HCT116 (cell line): ENCODE measurements at regions not wholly inside any gene's neighbourhood (a gene's known extent, or its start where the extent isn't known, plus 50 kb on each side); places are given as distances from the start of the nearest gene placed in this dataset.

ENCODE experiments used
- ATAC-seq: fragments of 200-7000 bp; cut with Tn5 transposase; 2 replicates; pipeline ENCODE4 v1.9.1; 2020; ENCODE audit warnings: mild to moderate bottlenecking, moderate library complexity
- BruUV-seq: library from RNA; stranded (reverse); fragments of 400-500 nt; replicated peaks from 2 replicates; lab custom pipeline; 2021; lab: Mats Ljungman, UMichigan
- CTCF ChIA-PET: fragments of 300-600 bp; sonication (Branson Sonifier 250); formaldehyde crosslinking; loops from one replicate; lab custom pipeline; 2021; ENCODE audit warnings: antibody characterized with exemption; lab: Charles Lee
- POLR2A ChIA-PET: fragments of 300-600, 350-600 bp; sonication (Branson Sonifier 250); formaldehyde crosslinking; loops from one replicate; lab custom pipeline; 2021; ENCODE audit warnings: antibody characterized with exemption; lab: Charles Lee
- RAD21 ChIA-PET, 2 experiments: fragments of 300-600 bp; sonication (Branson Sonifier 250); formaldehyde crosslinking; loops; one replicate each; lab custom pipeline; 2023; ENCODE audit warnings: low total read pairs in 2 of 2; ENCODE audit not compliant: uncharacterized antibody in 2 of 2, unreplicated experiment in 2 of 2, low non-redundant PET in 1 of 2; lab: Charles Lee
- DNase-seq: peaks from one replicate; pipeline ENCODE4 v3.0.0-alpha.2; 2010; ENCODE audit warnings: low read depth, low spot score
- H2AFZ ChIP-seq: fragments of 200-600 bp; shearing (Covaris generic), sonication (generic); 2 replicates; pipeline ENCODE4 v1.6.1; 2017; ENCODE audit warnings: low read depth, mixed run types, mixed read lengths, antibody characterized with exemption, low read length; ENCODE audit not compliant: poor library complexity, severe bottlenecking
- H3K27ac ChIP-seq: 2 replicates; pipeline ENCODE4 v1.5.1; 2012; ENCODE audit warnings: low read depth, low read length
- H3K27me3 ChIP-seq: fragments of 200-600 bp; sonication (generic); 2 replicates; pipeline ENCODE4 v1.6.1; 2016; ENCODE audit warnings: mixed run types, low read length, mixed read lengths; ENCODE audit not compliant: insufficient read depth
- H3K36me3 ChIP-seq, 2 experiments: fragments of 200-500 bp in 1 of 2; fragments of 200-600 bp in 1 of 2; sonication (Bioruptor generic) in 1 of 2; sonication (generic) in 1 of 2; 2 replicates each; pipeline versions ENCODE4 v1.5.1 to v1.6.1; 2014 to 2016; ENCODE audit warnings: low read length in 2 of 2, inconsistent platforms in 1 of 2, mixed read lengths in 1 of 2, mixed run types in 1 of 2; ENCODE audit not compliant: insufficient read depth in 2 of 2, control insufficient read depth in 1 of 2
- H3K4me1 ChIP-seq, 2 experiments: fragments of 200-600 bp in 1 of 2; sonication (generic) in 1 of 2; 2 replicates each; pipeline versions ENCODE4 v1.5.1 to v1.6.1; 2012 to 2017; ENCODE audit warnings: low read length in 2 of 2, inconsistent platforms in 1 of 2, mild to moderate bottlenecking in 1 of 2, mixed read lengths in 1 of 2, mixed run types in 1 of 2, moderate library complexity in 1 of 2; ENCODE audit not compliant: insufficient read depth in 2 of 2, control insufficient read depth in 1 of 2
- H3K4me2 ChIP-seq: fragments of 200-600 bp; sonication (generic); 2 replicates; pipeline ENCODE4 v1.6.1; 2017; ENCODE audit warnings: mixed run types, low read length, mixed read lengths
- H3K4me3 ChIP-seq, 2 experiments: fragments of 200-600 bp in 1 of 2; sonication (generic) in 1 of 2; replicated peaks in 1 of 2; 2 replicates each; pipeline ENCODE4 v1.5.1; 2011 to 2016; ENCODE audit warnings: low read length in 2 of 2, control low read depth in 1 of 2, low read depth in 1 of 2, mild to moderate bottlenecking in 1 of 2, mixed read lengths in 1 of 2, mixed run types in 1 of 2
- H3K79me2 ChIP-seq: fragments of 200-600 bp; sonication (generic); 2 replicates; pipeline ENCODE4 v1.6.1; 2017; ENCODE audit warnings: mild to moderate bottlenecking, mixed run types, low read length, moderate library complexity, mixed read lengths; ENCODE audit not compliant: insufficient read depth
- H3K9ac ChIP-seq: fragments of 200-600 bp; sonication (generic); 2 replicates; pipeline ENCODE4 v1.6.1; 2016; ENCODE audit warnings: low read length, mixed read lengths
- H3K9me2 ChIP-seq: fragments of 200-600 bp; sonication (generic), shearing (Covaris generic); 2 replicates; pipeline ENCODE4 v1.6.1; 2017; ENCODE audit warnings: mixed run types, mild to moderate bottlenecking, moderate library complexity; ENCODE audit not compliant: insufficient read depth
- H3K9me3 ChIP-seq, 2 experiments: fragments of 200-500 bp in 1 of 2; fragments of 200-600 bp in 1 of 2; sonication (Bioruptor generic) in 1 of 2; sonication (generic) in 1 of 2; 2 replicates each; pipeline ENCODE4 v1.6.1; 2014 to 2017; ENCODE audit warnings: low read length in 2 of 2, mixed read lengths in 2 of 2, inconsistent platforms in 1 of 2, low read depth in 1 of 2, mild to moderate bottlenecking in 1 of 2, mixed run types in 1 of 2, moderate library complexity in 1 of 2; ENCODE audit not compliant: control insufficient read depth in 1 of 2, insufficient read depth in 1 of 2
- H4K20me1 ChIP-seq: fragments of 200-600 bp; sonication (generic), shearing (Covaris generic); 2 replicates; pipeline ENCODE4 v1.6.1; 2017; ENCODE audit warnings: mixed run types, mild to moderate bottlenecking, moderate library complexity; ENCODE audit not compliant: insufficient read depth
- CBX3 ChIP-seq: IDR thresholded peaks from 2 replicates; pipeline ENCODE4 v1.6.1; 2012; ENCODE audit warnings: low read depth
- CEBPB ChIP-seq: IDR thresholded peaks from 2 replicates; pipeline ENCODE4 v1.6.1; 2012; ENCODE audit warnings: low read depth
- EZH2 ChIP-seq: fragments of 200-600 bp; sonication (generic); IDR thresholded peaks from 2 replicates; pipeline ENCODE4 v1.6.1; 2017; ENCODE audit warnings: antibody characterized with exemption, mixed run types
- JUND ChIP-seq: IDR thresholded peaks from 2 replicates; pipeline ENCODE4 v1.6.1; 2012
- POLR2AphosphoS5 ChIP-seq: IDR thresholded peaks from 2 replicates; pipeline ENCODE4 v1.6.1; 2011; ENCODE audit warnings: mild to moderate bottlenecking, low read depth, low read length, moderate library complexity
- SP1 ChIP-seq: IDR thresholded peaks from 2 replicates; pipeline ENCODE4 v1.6.1; 2012; ENCODE audit warnings: low read depth
- SRF ChIP-seq: IDR thresholded peaks from 2 replicates; pipeline ENCODE4 v1.6.1; 2012; ENCODE audit warnings: low read depth
- ZFX ChIP-seq: fragments of 450-650 bp; IDR thresholded peaks from 2 replicates; pipeline ENCODE4 v1.6.1; 2017
- ZNF274 ChIP-seq: fragments of 200-500 bp; sonication (Bioruptor generic); IDR thresholded peaks from 2 replicates; pipeline ENCODE4 v1.6.1; 2014; ENCODE audit warnings: mild to moderate bottlenecking, low read depth, low read length, inconsistent platforms
- intact Hi-C: fragments of 100-400 bp; cut with micrococcal nuclease; formaldehyde crosslinking; loops from 2 replicates; pipeline ENCODE4 v1.10.0; 2022
- TF ChIP-seq, protein P1 (sequence below), 3 experiments: fragments of 200-600 bp in 1 of 3; sonication (generic) in 1 of 3; IDR thresholded peaks in 2 of 3; conservative IDR thresholded peaks in 1 of 3; 2 replicates each; pipeline ENCODE4 v1.5.1; 2012 to 2017; ENCODE audit warnings: low read depth in 2 of 3, low read length in 2 of 3, antibody characterized with exemption in 1 of 3, borderline replicate concordance in 1 of 3, control low read depth in 1 of 3, mild to moderate bottlenecking in 1 of 3, mixed read lengths in 1 of 3, mixed run types in 1 of 3, moderate library complexity in 1 of 3; ENCODE audit not compliant: insufficient read depth in 1 of 3
- TF ChIP-seq, protein P2 (sequence below): IDR thresholded peaks from 2 replicates; pipeline ENCODE4 v1.6.1; 2012

DNA sequence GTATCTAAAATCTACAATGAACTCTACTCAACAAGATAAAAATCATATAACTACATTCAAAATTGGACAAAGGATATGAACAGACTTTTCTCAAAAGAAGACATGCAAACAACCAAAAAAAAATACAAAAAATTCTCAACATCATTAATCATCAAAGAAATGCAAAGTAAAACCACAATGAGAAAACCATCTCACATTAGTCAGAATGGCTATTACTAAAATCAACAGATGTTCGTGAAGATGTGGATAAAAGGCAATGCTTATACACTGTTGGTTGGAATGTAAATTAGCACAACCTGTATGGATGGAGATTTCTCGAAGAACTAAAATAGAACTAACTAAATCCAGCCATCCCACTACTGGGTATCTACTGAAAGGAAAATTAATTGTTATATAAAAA is 1080.8 kb downstream of the AMY1C start:
- Histone ChIP-seq H3K9ac (no peak overlapping the region), H3K4me3 (no peak overlapping the region), H3K36me3 (no peaks in the 10 kb centered on the region), H3K27ac (no peak overlapping the region), H3K9me2 (no peaks in the 10 kb centered on the region), H4K20me1 (no peaks in the 10 kb centered on the region), H2AFZ (no peak overlapping the region), H3K79me2 (no peaks in the 10 kb centered on the region), H3K9me3 (peaks cover 3 to 4% of the 10 kb centered on the region in 2 experiments; a peak in 1 of 4 replicates), H3K27me3 (no peaks in the 10 kb centered on the region), H3K4me1 (no peaks in the 10 kb centered on the region), H3K4me2 (no peak overlapping the region)
- BruUV-seq, result no TSS peak
- no peak for TF ChIP-seq CEBPB
- TF ChIP-seq, protein P1, sequence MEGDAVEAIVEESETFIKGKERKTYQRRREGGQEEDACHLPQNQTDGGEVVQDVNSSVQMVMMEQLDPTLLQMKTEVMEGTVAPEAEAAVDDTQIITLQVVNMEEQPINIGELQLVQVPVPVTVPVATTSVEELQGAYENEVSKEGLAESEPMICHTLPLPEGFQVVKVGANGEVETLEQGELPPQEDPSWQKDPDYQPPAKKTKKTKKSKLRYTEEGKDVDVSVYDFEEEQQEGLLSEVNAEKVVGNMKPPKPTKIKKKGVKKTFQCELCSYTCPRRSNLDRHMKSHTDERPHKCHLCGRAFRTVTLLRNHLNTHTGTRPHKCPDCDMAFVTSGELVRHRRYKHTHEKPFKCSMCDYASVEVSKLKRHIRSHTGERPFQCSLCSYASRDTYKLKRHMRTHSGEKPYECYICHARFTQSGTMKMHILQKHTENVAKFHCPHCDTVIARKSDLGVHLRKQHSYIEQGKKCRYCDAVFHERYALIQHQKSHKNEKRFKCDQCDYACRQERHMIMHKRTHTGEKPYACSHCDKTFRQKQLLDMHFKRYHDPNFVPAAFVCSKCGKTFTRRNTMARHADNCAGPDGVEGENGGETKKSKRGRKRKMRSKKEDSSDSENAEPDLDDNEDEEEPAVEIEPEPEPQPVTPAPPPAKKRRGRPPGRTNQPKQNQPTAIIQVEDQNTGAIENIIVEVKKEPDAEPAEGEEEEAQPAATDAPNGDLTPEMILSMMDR (IDR thresholded peaks at IDR 0.05 in 2 of 3, conservative IDR thresholded peaks at IDR 0.05 in 1 of 3; ENCODE audit: borderline replicate concordance in 1 of 3, insufficient read depth in 1 of 3, low read depth in 2 of 3, low read length in 2 of 3), result no peak
- no peak for TF ChIP-seq ZFX
- TF ChIP-seq, protein P2, sequence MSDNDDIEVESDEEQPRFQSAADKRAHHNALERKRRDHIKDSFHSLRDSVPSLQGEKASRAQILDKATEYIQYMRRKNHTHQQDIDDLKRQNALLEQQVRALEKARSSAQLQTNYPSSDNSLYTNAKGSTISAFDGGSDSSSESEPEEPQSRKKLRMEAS, result no peak
- no peak for TF ChIP-seq JUND
- TF ChIP-seq POLR2AphosphoS5, result no peak
- TF ChIP-seq SP1, result no peak
- no peak for TF ChIP-seq ZNF274
- no peak for TF ChIP-seq CBX3
- TF ChIP-seq EZH2, result no peak
- TF ChIP-seq SRF, result no peak
- intact Hi-C loops, result no loop called here
- ATAC-seq, result no peak
- ChIA-PET CTCF (no interaction called here), POLR2A (no interaction called here), RAD21 (no interaction called here)
- no peak for DNase-seq
